GM21825 (cell line): ENCODE measurements at regions not wholly inside any gene's neighbourhood (a gene's known extent, or its start where the extent isn't known, plus 50 kb on each side); places are given as distances from the start of the nearest gene placed in this dataset.

Source experiments
- ATAC-seq: cut with Tn5 transposase; IDR thresholded peaks from one replicate; pipeline ENCODE4 v1.9.1; 2021; ENCODE audit warnings: mild to moderate bottlenecking, moderate library complexity; ENCODE audit not compliant: unreplicated experiment

DNA sequence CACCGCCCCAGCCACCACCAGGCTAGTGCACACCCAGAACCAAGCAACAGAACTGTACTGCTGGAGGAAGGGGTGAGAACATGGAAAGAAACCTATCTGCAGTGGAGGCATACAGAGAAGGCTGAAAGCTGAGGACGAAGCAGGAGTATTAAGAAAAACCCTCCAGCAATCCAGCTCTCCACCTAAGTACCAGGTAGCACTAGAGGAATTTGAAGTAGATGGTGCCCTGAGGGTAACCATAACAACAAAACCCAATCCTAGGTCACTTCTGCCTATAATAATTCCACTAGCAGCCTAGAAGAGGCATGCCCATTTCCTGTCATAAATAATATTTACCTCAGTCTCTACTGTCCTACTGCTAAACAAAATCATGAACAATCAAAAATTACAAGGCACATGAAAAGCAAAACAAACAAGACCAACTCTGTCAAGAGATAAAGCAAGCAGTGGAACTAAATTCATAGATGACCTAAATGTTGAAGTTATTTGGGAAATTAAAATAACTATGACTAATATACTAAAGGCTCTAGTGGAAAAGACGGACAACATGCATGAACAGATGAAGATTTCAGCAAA, 51.1 kb downstream of the HYCC1 start:
- ATAC-seq = no peak

DNA sequence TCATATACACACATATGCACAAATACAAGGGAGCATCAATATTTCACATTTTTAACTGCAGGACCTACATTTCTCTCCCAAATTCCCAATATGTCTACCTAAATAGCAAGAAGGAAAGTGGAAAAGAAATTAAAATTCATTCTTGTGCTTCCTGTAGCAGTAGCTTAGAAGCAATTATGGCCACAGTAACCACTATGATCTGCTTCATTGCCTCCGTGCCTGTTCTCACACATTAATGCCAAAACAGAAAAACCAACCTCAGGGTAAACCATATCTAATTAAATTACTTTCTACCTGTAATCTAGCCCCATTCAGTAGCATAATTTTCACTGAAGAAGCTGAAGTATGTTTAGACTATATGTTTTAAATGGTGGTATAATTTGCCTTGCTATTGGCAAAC, 55.2 kb downstream of the HYCC1 start:
- ATAC-seq = no peak

DNA sequence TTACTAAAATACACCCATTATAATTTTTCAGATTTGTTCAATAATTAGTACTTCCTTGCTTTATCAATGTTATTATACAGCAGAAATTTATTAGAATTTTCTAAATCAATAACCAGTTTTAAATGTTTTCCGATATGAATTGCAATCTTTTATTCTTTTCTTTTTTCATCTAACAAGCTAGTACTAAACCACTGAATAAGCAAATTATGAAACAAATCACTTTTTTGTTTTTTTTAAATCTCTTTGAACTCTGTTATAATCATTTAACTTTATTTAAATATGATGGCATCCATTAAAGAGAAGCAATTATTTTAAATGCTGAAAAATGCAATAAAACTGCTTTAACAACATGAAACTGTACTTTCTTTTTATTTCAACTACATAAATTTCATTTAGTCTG, 59.7 kb downstream of the HYCC1 start:
- ATAC-seq = no peak

DNA sequence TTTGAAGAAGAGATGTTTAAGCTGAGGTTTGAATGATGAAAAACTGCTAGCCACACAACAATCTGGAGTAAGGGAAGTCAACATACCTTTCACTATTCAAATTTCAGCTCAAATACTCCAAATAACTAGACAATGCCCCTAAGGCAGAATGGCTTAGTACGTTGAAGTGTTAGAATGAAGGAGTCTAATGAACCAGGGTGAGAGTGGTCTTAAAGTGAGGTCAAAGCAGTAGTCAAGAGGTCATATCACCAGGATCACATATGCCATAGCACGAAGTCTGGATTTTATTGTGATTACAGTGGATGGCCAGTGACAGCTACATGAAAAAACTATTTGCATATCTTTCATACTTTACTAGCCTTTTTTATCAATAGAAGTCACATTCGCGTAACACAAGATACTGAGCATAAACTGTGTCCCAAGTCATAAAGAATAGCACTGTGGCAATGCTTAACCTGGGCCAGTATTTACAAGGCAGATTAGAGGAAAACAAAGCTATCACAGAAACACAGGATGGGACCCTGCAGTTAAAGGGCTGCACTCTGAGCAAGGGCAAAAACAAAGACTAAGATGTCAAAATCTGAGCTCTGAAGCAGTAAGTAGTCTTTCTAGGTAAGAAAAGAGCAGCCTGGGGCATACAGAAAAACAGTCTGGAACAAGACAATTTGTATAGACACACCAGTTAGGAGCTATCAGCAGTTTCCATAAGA, 61.5 kb downstream of the HYCC1 start:
- ATAC-seq = no peak

DNA sequence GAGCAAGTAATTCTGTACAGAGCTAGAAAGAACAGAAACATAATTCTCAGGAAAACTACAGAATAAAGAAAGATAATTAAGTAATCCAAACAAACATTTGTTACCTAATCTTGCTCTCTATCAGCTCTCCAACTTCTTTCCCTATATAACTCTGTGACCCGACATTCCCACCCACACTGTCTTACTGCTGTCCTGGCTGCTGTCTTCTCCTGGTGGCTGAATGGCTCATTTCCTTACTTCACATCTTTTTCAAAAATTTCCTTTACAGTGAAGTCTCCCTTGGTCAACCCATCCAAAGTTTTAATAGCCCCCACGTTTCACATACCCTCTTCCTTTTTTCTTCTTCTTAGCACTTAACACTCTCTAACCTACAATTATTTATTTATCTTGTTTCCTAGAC, 64.0 kb downstream of the HYCC1 start:
- no peak for ATAC-seq

DNA sequence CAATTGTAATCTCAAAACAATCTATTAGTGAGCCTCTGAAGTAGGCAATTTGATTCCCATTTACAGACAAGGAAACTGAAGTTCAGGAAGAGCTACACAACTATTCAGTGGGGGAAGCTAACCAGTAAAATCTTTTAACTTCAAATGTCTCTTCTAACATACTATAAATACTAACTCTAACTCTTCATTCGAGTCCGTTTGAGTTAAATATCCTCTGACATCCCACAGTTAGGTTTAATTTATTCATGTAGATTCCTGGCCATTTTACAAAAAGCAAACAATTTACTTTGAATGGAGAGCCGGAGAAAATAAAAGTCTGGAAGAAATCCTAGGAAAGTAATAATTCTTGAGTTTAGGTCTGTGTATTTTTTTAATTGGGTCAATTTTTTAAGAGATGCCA, 64.7 kb downstream of the HYCC1 start:
- ATAC-seq = no peak

DNA sequence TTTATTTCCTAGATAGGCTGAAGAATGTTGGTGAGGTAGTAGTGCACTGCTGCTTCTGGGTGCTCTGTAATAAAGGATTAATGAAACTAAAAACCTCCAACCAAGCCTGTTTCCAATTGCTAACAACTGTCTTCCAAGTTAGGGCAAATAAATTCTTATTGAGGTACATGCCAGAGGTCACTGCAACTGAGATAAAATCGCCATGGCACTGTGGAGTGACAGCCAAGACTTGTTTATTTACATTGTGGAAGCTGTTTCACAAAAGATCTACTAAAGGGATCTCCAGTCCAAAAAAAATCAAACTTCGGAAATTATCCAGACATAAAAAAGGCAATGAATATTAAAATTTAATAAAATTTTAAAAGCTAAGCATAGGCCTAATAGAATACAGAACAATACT, 65.2 kb downstream of the HYCC1 start:
- ATAC-seq = no peak

DNA sequence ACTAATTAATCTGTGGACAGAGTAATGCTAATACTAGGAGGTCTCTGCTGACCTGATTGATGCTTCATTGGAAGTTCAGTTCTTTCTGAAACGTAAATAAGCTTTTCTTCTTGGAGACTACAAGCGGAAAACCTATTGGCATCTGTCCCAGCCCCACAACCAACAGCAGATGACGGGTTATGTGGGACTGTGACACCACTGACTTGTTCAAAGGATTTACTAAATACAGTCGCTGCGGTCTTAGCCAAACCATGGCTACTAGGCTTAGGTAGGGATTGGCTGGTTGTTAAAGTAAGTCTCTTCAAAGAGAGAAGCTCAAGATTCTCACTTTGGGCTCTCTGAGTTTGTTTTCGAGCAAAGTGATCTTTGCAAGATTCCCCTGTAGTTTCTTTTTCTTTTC, 68.3 kb downstream of the HYCC1 start:
- ATAC-seq = no peak

DNA sequence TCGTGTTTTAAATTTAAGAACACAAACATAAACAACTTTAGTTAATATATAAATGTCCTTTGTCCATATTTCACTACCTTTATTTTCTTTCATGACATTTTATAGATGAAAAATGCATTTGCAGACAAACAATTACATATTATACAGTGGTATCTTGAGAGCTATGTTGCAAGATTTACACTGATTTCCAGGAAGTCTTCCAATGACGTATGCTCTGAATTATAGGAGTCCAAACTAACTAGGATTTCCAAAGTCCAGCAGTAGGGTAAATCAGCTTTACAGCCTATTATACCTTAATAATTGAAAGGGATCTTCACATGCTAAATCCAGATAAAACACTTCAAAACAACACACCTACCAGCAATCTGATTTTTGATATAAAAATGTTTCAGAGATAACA, 69.4 kb downstream of the HYCC1 start:
- ATAC-seq = no peak

DNA sequence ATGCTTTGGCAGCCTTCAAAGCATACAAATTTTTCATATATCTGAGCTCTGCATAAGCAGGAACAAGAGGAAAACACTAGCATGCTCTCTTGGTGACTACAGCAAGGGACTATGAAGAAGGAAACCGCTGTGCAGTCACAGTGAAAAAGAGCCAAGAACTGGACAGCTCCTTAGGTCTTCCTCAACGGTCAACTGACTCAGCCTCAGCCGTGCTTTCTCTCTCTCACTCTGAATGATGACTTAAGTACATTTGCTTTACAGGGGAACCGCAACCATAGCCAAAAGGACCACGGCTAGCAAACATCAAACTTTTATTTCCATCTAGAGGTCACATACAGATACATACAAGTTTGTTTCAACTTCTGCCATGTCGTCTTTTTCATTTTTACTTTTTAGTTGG, 69.9 kb downstream of the HYCC1 start:
- ATAC-seq = no peak

DNA sequence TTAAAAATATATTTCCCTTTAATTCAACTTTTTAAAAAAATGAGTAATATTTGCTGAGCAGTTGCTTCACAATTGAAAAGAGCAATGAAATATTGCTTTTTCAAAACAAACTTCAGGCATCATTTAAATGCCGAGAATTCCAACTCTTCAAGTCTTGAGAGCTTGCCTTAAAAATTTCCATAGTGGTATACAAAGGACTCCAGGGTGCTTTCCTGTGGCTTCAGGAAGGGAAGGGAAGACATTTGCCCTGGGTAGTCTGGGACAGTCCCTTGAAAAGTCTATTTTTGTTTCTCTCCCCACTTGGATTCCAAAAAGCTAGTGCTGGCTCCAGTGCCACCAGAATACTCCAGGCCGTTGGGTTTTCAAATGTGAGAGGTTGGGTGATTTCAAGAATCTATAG, 71.7 kb downstream of the HYCC1 start:
- no peak for ATAC-seq

DNA sequence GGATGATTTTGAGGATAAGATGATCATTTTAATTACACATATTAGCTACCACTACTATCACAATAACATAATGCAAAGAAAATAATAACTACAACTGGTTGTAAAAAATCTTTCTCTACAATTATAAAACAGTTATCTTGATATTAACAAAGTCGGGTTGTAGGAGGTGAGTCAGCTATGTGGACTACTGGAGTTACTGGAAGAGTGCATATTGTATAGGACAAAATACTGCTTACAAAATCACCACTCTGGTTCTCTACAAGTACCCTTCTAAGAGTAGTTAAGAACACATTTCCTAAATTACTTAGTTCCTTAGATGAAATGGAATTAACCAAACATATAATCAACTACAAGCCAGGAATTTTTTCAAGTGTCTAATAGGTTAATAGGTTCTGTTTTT, 74.1 kb downstream of the HYCC1 start:
- ATAC-seq = no peak

DNA sequence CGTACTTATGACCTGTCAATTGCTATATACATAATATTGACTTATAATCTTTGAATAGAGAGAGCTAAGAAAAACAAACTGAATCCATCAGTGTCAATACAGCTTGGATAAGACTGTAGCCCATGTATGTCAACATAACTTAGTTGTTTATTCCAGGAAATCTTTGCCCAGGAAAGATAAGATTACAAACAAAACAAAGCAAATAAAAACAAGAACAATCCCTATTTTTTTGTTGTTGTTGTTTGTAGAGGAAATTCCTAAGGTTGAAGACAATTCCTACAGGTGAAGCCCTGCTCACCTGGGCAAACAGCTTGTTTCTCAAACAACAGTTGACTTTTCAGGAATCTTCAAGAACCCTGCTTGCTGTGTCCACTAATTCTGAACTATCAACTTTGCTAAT, 76.0 kb downstream of the HYCC1 start:
- ATAC-seq = no peak

DNA sequence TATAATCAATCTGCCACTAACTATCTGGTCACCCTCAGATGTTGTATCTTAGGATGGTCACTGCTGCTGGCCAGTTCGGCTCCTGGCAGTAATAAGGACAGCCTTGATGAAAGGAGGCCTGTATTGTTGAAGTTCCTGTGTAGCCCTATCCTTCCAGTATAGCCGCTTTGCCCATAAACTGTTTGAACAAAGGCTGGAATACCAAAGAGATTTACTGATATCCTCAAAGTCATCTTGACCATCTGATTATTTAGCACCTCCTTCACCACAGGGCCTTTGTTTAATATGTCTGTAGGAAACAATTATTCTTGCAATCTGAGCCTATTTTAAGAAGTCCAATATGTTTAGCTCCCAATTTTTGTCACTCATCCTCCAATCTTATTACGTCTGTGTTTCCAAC, 77.7 kb downstream of the HYCC1 start:
- ATAC-seq = no peak

DNA sequence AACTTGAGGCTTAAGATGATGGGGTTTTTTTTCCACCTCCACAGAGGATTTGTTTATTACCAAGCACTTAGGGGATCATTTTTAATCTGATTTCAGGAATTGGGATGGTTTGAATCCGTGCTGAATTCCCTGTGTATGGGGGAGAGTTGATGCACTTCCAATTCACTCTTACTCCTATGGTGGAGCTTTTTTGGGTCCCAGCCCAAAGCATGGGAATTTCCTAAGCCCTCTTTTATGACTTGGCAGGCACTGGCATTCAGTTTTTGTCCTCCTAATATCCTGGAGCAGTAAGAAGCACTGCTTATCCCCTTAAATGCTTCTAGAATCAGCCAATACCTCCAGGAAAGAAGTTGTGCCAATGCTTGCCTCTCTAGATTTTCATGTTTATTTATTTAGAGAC, 78.7 kb downstream of the HYCC1 start:
- ATAC-seq = no peak

DNA sequence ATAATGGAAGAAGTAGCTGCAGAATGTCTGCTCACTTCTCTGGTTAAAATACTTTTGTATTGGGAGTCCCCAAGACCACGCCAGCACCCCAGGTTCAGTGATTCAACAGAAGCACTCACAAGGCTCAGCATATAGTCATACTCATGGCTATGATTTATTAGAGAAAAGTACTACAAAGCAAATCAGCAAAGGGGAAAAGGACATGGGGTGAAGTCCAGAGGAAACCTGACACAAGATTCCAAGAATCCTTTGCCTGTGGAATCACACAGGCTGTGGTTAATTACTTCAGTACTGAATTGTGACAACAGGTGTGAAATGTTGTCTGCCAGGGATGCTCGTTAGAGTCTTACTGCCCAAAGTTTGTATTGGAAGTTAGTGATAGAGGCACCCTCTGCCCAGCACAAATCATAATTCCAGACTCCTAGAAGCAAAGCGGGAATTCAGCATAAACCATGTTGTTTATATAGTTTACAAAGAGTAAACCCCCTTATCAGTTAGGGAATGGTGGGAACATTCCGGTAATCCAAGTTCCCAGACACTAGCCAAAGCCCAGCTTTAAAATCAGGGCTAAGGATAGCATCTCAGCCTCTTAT, 79.4 kb downstream of the HYCC1 start:
- no peak for ATAC-seq

DNA sequence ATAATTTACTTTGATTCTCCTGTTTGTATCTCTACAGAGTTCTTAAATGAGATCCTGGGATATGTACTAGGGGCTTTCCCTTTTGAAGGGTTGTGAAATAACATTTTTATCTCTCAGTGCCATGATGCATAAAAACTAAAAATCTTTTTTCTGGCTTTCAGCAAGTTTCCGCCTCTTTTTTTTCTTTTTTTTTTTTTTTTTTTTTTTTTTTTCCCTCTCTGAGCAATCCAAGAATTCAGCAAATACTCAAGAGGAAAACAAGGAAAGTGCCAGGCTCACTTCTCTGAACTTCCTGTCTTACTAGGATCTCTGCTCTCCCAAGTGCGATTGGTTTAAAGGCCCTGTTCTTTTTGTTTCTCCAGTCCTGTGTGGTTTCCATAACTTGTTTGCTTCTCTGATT, 79.9 kb downstream of the HYCC1 start:
- ATAC-seq = no peak

DNA sequence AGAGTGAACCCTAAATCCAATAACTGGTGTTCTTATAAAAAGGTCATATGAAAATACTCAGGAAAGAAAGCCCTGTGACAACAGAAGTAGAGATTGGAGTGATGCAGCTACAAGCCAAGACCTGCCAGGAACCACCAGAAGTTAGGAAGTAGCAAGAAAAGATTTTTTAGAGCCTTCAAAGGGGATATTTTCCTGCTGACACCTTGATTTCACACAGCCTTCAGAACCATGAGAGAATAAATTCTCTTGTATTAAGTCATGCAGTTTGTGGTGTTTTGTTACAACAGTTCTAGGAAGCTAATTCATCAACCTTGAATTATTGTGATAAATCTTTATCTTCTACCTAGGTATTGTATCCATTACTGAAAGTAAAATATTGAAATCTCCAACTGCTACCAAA, 81.0 kb downstream of the HYCC1 start:
- no peak for ATAC-seq

DNA sequence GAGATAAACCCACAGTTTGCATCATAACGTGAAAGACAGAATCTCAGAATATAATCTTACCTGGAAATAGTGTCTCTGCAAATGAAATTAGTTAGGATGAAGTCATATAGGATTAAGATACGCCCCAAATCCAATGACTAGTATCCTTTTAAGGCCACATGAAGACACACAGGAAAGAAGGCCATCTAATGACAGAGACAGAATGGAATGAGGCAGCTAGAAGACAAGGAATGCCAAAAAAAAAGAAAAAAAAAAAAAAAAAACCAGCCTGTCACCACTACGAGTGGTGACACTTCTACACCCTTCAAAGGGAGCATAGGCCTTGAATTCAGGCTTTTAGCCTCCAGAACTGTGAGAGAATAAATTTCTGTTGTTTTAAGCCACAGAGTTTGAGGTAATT, 82.9 kb downstream of the HYCC1 start:
- ATAC-seq = no peak

DNA sequence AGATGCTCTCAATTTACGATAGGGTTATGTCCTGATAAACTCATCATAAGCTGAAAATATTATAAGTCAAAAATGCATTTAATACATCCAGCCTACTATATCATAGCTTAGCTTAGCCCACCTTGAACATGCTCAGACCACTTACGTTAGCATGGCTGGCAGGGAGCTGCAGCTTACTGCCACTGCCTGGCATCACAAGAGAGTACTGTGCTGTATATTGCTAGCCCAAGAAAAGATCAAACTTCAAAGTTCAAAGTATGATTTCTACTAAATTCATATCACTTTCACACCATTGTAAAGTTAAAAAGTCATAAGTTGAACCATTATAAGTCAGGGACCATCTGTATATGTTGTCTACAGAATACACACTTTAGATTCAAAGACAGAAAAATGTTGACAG, 91.6 kb downstream of the HYCC1 start:
- ATAC-seq = no peak

DNA sequence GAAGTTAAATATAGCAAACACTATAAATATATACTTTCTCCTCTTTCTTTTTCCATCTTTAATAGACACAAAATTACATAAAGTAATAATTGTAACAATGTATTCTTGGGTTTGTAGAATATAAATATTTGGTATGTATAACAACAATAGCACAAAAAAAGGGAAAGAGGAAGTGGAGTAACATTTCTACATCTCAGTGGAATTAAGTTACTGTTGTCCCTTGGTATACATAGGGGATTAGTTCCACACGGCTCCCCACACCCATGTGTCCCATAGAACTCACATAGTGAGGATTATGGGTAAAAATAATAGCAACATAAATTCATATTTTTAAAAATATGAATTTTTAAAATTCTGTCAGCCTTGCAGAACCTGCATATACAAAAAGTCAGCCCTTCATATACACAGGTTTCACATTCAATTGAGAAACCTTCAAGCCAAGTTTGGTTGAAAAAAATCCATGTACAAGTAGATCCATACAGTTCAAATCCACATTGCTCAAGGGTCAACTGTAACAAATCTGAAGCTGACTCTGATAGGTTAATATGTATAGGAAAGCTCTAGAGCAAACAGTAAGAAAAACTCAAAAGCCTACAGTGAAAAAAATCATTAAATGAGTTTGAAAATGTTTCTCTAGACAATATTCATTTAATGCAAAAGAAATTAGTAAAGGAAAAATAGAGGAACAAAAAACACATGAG, 92.4 kb downstream of the HYCC1 start:
- no peak for ATAC-seq

DNA sequence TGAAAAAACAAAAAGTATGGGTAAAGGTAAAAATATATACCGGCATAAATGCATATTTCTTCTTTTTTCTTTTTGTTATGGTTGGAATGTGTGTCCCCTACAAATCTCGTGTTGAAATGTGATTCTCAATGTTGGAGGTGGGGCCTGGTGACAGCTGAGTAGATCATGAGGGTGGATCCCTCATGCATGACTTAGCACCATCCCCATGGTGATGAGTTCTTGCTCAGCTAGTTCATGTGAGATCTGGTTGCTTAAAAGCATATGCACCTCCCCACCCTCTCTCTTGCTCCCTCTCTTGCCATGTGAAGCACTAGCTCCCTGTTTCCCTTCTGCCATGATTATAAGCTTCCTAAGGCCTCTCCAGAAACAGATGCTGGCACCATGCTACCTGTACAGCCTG, 93.3 kb downstream of the HYCC1 start:
- ATAC-seq = no peak
